ENCODE measurements at regions not wholly inside any gene's neighbourhood (a gene's known extent, or its start where the extent isn't known, plus 50 kb on each side); places are given as distances from the start of the nearest gene placed in this dataset.

DNA sequence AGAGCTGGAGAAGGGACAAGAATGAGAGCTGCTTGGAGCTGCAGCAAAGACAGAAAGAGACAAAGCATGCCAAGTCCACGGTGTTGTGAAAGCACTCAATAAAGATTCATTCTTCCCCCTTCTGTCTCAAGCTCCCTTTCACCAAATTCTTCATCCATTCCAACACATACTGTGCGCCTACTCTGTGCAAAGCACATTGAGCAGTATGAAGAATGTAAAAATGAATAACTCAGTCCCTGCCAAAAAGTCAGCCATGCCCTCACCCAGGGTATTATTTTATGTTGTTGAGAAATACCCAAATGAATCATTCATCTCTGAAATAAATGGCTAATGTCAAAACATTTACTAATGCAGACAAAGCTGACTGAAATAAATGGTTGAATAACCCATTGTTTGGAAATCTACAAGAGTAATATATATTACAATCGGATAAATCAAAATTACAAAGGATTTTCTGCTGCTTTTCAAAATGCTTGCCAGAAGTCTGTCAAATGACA, 282.9 kb upstream of the IRX5 start:
- Mint-ChIP-seq H3K9me3 (no peaks in the 10 kb centered on the region), H3K4me1 (no peaks in the 10 kb centered on the region), H3K27me3 (peaks cover 3% of the 10 kb centered on the region), H3K4me3 (no peak overlapping the region), H3K27ac (no peak overlapping the region), H3K36me3 (ENCODE audit: low read depth) (no peaks in the 10 kb centered on the region)
- POLR2A ChIA-PET = no interaction called here
- intact Hi-C loops (cut with micrococcal nuclease) = no loop called here
- TF ChIP-seq, protein P1, sequence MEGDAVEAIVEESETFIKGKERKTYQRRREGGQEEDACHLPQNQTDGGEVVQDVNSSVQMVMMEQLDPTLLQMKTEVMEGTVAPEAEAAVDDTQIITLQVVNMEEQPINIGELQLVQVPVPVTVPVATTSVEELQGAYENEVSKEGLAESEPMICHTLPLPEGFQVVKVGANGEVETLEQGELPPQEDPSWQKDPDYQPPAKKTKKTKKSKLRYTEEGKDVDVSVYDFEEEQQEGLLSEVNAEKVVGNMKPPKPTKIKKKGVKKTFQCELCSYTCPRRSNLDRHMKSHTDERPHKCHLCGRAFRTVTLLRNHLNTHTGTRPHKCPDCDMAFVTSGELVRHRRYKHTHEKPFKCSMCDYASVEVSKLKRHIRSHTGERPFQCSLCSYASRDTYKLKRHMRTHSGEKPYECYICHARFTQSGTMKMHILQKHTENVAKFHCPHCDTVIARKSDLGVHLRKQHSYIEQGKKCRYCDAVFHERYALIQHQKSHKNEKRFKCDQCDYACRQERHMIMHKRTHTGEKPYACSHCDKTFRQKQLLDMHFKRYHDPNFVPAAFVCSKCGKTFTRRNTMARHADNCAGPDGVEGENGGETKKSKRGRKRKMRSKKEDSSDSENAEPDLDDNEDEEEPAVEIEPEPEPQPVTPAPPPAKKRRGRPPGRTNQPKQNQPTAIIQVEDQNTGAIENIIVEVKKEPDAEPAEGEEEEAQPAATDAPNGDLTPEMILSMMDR (IDR thresholded peaks at IDR 0.05) = no peak
- ATAC-seq (ENCODE audit: low read depth) = no peak
- no peak for DNase-seq
- CTCF ChIA-PET = no interaction called here

DNA sequence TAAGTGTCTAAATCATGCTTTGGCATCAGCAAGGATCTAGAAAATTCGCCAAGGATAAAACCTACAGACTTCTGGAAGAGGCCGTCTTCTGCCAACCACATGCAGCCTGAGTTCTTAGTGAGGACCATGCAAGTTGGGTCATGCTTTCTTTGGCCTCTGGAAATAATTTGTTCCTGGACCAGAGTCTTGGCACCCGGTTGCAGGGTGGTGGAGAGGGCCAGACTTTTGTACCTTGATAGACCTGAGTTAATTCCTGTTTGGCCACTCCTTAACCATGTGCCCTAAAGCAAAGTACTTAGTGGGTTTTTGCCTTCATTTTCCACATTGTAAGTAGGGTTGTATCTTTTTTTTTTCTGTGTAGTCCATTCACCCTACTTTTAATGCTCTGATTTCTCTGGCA, 283.4 kb upstream of the IRX5 start:
- no peak for ATAC-seq (ENCODE audit: low read depth)
- H3K27ac Mint-ChIP-seq = no peak overlapping the region
- H3K36me3 Mint-ChIP-seq (ENCODE audit: low read depth) = no peaks in the 10 kb centered on the region
- intact Hi-C loops (cut with micrococcal nuclease) = no loop called here
- H3K4me1 Mint-ChIP-seq = no peaks in the 10 kb centered on the region
- DNase-seq = no peak
- H3K9me3 Mint-ChIP-seq = no peaks in the 10 kb centered on the region
- H3K4me3 Mint-ChIP-seq = no peak overlapping the region
- ChIA-PET CTCF (no interaction called here), POLR2A (no interaction called here)
- peaks cover 3% of the 10 kb centered on the region for H3K27me3 Mint-ChIP-seq
- TF ChIP-seq, protein P1 (IDR thresholded peaks at IDR 0.05) = no peak

DNA sequence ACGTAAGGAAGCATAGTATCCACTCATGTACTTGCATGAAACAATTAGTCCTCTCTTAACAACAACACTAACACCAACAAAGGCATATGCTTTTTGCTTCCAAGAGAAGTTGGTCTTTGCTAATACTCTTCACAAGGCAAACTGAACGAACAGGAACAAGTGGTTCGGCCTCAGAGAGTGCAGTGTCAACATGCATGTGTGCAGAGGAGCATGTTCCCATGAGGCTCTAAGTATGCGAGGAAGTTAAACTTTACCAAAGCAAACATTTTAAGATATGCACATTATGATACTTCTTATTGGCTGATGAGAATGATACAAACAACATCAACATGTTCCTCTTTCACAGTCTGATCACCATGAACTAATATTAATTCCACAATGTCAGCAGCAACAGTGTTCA, 285.3 kb upstream of the IRX5 start:
- H3K9me3 Mint-ChIP-seq = no peaks in the 10 kb centered on the region
- intact Hi-C loops (cut with micrococcal nuclease) = no loop called here
- DNase-seq (no peak), ATAC-seq (ENCODE audit: low read depth) (no peak)
- CTCF ChIA-PET = no interaction called here
- POLR2A ChIA-PET = no interaction called here
- H3K27ac Mint-ChIP-seq = no peak overlapping the region
- TF ChIP-seq, protein P1 (IDR thresholded peaks at IDR 0.05) = no peak
- H3K4me3 Mint-ChIP-seq = no peak overlapping the region
- H3K4me1 Mint-ChIP-seq = no peaks in the 10 kb centered on the region
- no peaks in the 10 kb centered on the region for H3K36me3 Mint-ChIP-seq (ENCODE audit: low read depth)
- peaks cover 3% of the 10 kb centered on the region for H3K27me3 Mint-ChIP-seq

DNA sequence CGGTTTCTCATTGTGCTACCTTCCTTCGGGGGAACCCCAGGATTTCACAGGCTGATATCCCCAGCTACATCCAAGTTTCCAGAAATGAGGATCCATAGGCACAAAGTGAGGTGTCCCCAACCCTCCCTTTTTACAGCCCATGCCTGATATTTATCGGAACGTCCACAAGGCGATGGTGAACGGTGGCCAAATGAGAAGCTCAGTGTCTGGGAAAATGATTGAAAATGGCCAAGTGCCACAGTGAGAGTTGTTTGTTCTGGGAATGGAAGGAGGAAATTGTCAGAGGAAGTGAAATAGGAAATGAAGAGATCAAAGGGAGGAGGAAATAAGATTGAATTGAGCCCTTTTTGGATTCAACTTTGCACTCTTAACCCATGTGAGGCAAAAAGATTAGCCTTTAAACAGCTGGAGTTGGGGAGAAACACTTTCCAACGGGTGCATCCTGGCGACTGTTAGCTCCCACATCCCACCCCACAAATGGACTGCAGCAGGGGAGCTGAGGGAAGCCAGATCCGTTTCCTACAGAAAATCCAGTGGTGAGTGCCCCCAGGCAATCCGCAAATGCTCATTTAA, 294.4 kb upstream of the IRX5 start:
- ChIA-PET POLR2A (no interaction called here), CTCF (no interaction called here)
- intact Hi-C loops (cut with micrococcal nuclease) = no loop called here
- TF ChIP-seq, protein P1 (IDR thresholded peaks at IDR 0.05) = no peak
- ATAC-seq (ENCODE audit: low read depth) (no peak), DNase-seq (no peak)
- Mint-ChIP-seq H3K36me3 (ENCODE audit: low read depth) (no peaks in the 10 kb centered on the region), H3K4me3 (no peak overlapping the region), H3K27me3 (peaks cover 2% of the 10 kb centered on the region), H3K4me1 (no peaks in the 10 kb centered on the region), H3K27ac (no peak overlapping the region), H3K9me3 (no peaks in the 10 kb centered on the region)

DNA sequence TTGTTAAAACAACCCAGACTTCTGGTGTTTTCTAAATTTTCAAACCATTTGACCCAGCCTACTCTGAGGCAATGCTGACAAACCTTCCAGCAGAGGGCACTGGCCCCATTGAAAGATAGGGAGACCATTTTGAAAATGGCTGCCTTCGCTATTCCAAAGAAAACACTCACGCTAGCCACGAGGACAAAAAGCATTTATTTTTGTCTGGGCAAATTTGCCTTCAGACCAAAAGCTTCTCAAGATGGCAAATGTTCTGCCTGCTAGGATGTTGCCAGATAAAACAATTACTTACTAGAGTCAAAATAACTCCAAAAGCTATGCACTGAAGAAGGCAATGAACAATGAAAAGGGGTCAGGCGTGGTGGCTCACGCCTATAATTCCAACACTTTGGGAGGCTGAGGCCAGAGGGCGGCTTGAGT, 296.7 kb upstream of the IRX5 start:
- DNase-seq = no peak
- ChIA-PET CTCF (no interaction called here), POLR2A (no interaction called here)
- Mint-ChIP-seq H3K27ac (no peak overlapping the region), H3K9me3 (no peaks in the 10 kb centered on the region), H3K4me1 (no peaks in the 10 kb centered on the region), H3K36me3 (ENCODE audit: low read depth) (no peaks in the 10 kb centered on the region), H3K27me3 (peaks cover 2% of the 10 kb centered on the region), H3K4me3 (no peak overlapping the region)
- ATAC-seq (ENCODE audit: low read depth) = no peak
- TF ChIP-seq, protein P1 (IDR thresholded peaks at IDR 0.05) = no peak
- intact Hi-C loops (cut with micrococcal nuclease) = no loop called here

Data from activated B cell treated with CpG ODN at 0.5 μM for 24 hours (primary cell).